ENCODE measurements at regions not wholly inside any gene's neighbourhood (a gene's known extent, or its start where the extent isn't known, plus 50 kb on each side); places are given as distances from the start of the nearest gene placed in this dataset.

GRCh38 chr10:33570495-33570894 is 236.0 kb upstream of the NRP1 start:
- TF ChIP-seq POLR2A (IDR thresholded peaks at IDR 0.05) = no peak
- TF ChIP-seq, protein P1, sequence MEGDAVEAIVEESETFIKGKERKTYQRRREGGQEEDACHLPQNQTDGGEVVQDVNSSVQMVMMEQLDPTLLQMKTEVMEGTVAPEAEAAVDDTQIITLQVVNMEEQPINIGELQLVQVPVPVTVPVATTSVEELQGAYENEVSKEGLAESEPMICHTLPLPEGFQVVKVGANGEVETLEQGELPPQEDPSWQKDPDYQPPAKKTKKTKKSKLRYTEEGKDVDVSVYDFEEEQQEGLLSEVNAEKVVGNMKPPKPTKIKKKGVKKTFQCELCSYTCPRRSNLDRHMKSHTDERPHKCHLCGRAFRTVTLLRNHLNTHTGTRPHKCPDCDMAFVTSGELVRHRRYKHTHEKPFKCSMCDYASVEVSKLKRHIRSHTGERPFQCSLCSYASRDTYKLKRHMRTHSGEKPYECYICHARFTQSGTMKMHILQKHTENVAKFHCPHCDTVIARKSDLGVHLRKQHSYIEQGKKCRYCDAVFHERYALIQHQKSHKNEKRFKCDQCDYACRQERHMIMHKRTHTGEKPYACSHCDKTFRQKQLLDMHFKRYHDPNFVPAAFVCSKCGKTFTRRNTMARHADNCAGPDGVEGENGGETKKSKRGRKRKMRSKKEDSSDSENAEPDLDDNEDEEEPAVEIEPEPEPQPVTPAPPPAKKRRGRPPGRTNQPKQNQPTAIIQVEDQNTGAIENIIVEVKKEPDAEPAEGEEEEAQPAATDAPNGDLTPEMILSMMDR (IDR thresholded peaks at IDR 0.05) = no peak
